H1 (cell line): ENCODE measurements at regions not wholly inside any gene's neighbourhood (a gene's known extent, or its start where the extent isn't known, plus 50 kb on each side); places are given as distances from the start of the nearest gene placed in this dataset.
A peak's percentile ranks its signal among the peaks of the same experiment; 100 is the strongest.

Experiments used
- CHD1 ChIP-seq: IDR thresholded peaks from 2 replicates; pipeline ENCODE4 v1.6.1; 2012; ENCODE audit warnings: low read depth, low read length, improper control_type of control experiment
- CTCF ChIP-seq, 3 experiments: IDR thresholded peaks; 1 replicate in 2 of 3; 2 replicates in 1 of 3; pipeline versions ENCODE4 v1.5.1 to v1.6.1; 2011; ENCODE audit warnings: low read length in 3 of 3, mild to moderate bottlenecking in 3 of 3, inconsistent platforms in 2 of 3, low read depth in 1 of 3, moderate library complexity in 1 of 3; ENCODE audit not compliant: insufficient read depth in 1 of 3; ENCODE audit errors: control extremely low read depth in 1 of 3
- GABPA ChIP-seq: IDR thresholded peaks from 2 replicates; pipeline ENCODE4 v1.6.1; 2011; ENCODE audit warnings: mild to moderate bottlenecking, low read length, moderate library complexity, borderline replicate concordance; ENCODE audit not compliant: insufficient read depth
- JUND ChIP-seq: IDR thresholded peaks from 2 replicates; pipeline ENCODE4 v1.6.1; 2011; ENCODE audit warnings: mild to moderate bottlenecking, improper control_type of control experiment, low read length
- MAFK ChIP-seq: IDR thresholded peaks from 2 replicates; pipeline ENCODE4 v1.6.1; 2012; ENCODE audit warnings: low read depth, mild to moderate bottlenecking, improper control_type of control experiment, low read length
- POLR2A ChIP-seq, 2 experiments: IDR thresholded peaks; 1 replicate in 1 of 2; 2 replicates in 1 of 2; pipeline ENCODE4 v1.6.1; 2011; ENCODE audit warnings: low read depth in 2 of 2, low read length in 2 of 2, mild to moderate bottlenecking in 2 of 2; ENCODE audit errors: control extremely low read depth in 1 of 2
- SRF ChIP-seq: IDR thresholded peaks from 2 replicates; pipeline ENCODE4 v1.6.1; 2011; ENCODE audit warnings: mild to moderate bottlenecking, low read depth, low read length, moderate library complexity
- TF ChIP-seq, protein P1 (sequence below): IDR thresholded peaks from 2 replicates; pipeline ENCODE4 v1.6.1; 2012; ENCODE audit warnings: low read length, inconsistent platforms

GRCh38 chr7:425794-426188, 93.9 kb downstream of the PDGFA start:
- TF ChIP-seq CTCF (IDR thresholded peaks at IDR 0.05; ENCODE audit: control extremely low read depth in 1 of 3, insufficient read depth in 1 of 3, low read depth in 1 of 3, low read length in 3 of 3) = no peak
- no peak for TF ChIP-seq JUND
- no peak for TF ChIP-seq POLR2A (IDR thresholded peaks at IDR 0.05; ENCODE audit: control extremely low read depth in 1 of 2, low read depth in 2 of 2, low read length in 2 of 2)
- TF ChIP-seq CHD1 = no peak
- no peak for TF ChIP-seq SRF
- TF ChIP-seq MAFK = no peak
- TF ChIP-seq GABPA = 0 out of 2 replicates have a peak, but pooled peaks have one; percentile 30
- TF ChIP-seq, protein P1, sequence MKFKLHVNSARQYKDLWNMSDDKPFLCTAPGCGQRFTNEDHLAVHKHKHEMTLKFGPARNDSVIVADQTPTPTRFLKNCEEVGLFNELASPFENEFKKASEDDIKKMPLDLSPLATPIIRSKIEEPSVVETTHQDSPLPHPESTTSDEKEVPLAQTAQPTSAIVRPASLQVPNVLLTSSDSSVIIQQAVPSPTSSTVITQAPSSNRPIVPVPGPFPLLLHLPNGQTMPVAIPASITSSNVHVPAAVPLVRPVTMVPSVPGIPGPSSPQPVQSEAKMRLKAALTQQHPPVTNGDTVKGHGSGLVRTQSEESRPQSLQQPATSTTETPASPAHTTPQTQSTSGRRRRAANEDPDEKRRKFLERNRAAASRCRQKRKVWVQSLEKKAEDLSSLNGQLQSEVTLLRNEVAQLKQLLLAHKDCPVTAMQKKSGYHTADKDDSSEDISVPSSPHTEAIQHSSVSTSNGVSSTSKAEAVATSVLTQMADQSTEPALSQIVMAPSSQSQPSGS = no peak
